ENCODE measurements at regions not wholly inside any gene's neighbourhood (a gene's known extent, or its start where the extent isn't known, plus 50 kb on each side); places are given as distances from the start of the nearest gene placed in this dataset.
"Not testable (repeated sequence)": the region's sequence is repeated elsewhere in the genome, so short reads cannot be mapped to it uniquely, and the experiment has no call there.

- no peak for DNase-seq
Measured at GRCh38 chr2:180829261-180829660, 151.1 kb upstream of the UBE2E3 start.

DNA sequence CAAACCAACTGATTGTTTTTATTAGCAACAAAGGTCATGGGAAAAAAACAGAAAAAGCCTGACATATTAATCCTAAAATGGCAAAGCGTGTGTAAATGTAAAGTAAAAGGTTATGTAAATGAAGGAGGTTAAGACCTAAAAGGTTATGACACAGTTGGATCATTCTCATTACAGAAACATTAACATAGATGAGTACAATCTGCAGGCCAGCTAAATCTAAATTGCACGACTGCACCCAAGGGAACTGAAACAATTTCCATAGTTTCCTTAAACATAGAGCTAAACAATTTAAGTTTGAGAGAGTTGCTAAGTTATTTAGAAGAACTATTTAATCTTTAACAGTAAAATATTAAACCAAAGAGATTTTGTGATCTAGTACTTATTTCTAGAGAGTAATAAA is 151.6 kb upstream of the UBE2E3 start:
- no peak for DNase-seq

DNA sequence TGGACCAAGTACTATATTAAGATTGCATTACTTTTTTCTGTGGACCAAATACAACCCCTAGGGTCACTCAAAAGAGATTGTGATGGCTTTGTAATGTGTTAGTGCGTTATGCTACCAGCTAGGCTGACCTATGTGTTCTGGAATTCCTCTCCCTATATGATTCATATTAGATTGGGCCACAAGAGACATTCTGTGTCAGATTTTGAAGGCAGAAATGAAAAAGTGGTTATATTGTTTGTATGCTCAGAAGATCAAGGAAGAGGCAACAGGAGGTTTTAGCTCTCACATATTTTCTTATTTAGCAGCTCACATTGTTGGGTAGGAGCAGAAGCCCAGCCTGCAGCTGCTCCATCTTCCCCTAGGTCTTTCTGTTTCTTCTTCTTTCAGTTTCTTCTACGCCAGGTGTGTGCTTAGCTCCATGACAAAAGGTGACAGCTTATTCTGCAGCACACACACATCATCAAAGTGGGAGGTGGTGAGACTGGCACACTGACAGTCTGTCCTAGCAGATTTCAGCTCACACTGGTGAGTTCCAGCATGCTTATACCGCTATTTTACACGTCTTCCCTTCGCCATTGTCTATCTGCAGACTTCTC is 156.8 kb upstream of the UBE2E3 start:
- DNase-seq = no peak

DNA sequence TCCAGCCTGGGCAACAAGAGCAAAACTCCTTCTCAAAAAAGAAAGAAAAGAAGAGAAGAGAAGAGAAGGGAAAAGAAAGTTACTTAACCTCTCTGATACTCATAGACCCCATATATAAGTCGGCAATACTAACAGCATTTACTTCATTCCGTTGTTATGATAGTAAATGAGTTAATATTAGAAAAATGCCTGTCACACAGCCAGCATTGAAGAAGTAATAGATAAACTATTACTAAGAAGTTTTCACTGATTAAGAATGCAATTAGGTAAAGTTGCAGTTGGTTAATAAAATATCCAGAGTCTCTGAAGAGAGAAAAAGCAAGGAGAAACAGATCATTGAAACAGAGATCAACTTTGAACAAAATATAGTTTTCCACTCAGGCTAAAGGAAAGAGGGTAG is 161.3 kb upstream of the UBE2E3 start:
- no peak for DNase-seq

DNA sequence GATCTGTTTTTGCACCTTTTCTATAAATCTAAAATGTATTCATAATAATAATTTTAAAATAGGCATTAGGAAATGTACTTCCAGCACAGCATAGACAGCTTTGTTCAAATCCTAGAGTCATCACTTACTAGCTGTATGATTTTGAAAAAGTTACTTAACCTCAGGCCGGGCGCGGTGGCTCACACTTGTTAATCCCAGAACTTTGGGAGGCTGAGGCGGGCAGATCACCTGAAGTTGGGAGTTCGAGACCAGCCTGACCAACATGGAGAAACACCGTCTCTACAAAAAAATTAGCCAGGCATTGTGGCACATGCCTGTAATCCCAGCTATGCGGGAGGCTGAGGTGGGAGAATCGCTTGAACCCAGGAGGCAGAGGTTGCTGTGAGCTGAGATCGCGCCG is 161.7 kb upstream of the UBE2E3 start:
- DNase-seq = not testable (repeated sequence)

GRCh38 chr2:180799141-180799540 is 181.3 kb upstream of the UBE2E3 start:
- DNase-seq = no peak

- no peak for DNase-seq
Measured at GRCh38 chr2:180790891-180791290, 189.5 kb upstream of the UBE2E3 start.

DNA sequence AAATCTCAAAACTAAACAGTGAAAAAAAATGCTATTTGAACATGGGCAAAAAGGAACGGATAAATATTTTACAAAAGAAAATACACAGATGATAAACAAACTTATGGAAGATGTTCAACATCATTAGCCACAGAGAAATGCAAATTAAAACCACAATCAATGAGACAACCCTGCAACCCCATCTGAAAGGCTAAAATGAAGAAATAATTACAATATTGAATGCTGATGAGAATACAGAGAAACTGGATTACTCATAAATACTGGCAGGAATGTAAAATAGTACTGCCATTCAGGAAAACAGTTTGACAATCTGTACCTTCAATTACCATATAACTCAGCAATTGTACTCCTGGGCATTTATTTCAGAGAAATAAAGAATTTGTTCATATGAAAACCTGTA is 193.1 kb upstream of the UBE2E3 start:
- DNase-seq = no peak

- no peak for DNase-seq
Measured at GRCh38 chr2:180781276-180781675, 199.1 kb upstream of the UBE2E3 start.

DNA sequence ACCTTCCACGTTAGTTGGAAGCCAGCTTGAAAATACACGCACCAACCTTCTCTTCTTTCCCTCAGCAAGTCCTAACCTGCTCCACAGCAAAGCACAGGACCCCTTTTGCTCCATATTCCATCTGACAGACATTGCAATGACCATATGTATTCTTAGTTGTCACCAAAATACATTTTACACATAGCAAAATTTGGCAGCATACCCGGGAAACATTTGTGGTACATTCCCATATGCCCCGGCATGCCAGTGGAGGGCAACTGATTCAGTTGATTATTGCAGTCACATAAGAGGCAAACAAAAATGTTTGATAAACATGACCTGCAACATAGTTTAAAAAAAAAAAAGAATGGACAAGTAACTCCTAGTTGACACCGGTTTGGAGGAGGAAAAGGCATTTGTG is 202.1 kb upstream of the UBE2E3 start:
- no peak for DNase-seq

- DNase-seq = no peak
Measured at GRCh38 chr2:180776921-180777320, 203.5 kb upstream of the UBE2E3 start.

DNA sequence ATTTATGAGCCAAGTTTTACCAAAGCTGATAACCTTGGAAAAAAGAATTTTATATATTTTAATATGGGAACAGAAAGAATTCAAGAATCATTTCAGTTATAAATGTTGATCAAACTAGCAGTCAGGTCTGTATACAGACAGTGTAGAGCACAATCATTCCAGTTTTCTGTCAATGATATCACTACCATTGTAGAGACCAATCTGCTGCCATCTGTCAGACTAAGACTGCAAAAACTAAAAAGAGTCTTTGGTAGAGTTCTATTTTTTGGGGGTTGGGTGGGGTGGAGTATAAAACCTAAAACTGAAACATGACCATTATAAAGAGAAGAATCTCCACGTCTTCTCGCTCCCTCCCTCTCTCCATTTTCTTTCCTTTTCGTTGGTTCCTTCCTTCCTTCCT is 204.7 kb upstream of the UBE2E3 start:
- DNase-seq = no peak

GRCh38 chr2:180765316-180765715 is 215.1 kb upstream of the UBE2E3 start:
- not testable (repeated sequence) for DNase-seq

DNA sequence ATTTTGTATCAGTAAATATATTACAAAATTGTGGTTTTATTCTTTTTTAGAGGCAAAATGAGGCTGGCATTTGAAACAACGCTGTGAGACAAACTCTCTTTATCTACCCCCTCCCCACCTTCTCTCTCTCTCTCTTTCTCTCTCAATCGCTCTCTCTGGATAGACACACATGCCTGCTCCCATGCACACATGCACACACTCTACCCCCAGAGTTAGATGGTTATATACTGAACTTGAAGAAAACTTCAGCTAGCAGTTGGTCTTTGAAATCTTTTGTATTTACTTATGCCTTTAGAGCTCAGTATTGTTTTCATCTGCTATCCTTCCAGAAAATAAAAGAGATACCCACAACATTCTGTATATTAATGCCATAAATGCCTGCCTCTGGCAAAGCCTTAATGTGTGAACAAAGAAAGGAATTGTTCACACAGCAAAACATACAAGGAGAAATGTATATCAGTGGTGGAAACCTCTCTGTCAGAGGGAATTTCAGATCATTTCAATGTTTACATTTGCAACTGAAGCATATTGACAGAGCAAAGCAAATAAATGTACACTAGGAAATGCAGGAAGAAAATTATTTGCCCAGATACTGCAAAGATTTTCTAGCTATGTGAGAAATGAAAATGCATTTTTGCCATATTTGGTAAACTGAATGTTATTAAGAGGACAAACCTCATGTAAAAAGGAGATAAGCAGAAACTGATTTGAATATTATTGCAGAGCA is 217.0 kb upstream of the UBE2E3 start:
- DNase-seq = no peak

DNA sequence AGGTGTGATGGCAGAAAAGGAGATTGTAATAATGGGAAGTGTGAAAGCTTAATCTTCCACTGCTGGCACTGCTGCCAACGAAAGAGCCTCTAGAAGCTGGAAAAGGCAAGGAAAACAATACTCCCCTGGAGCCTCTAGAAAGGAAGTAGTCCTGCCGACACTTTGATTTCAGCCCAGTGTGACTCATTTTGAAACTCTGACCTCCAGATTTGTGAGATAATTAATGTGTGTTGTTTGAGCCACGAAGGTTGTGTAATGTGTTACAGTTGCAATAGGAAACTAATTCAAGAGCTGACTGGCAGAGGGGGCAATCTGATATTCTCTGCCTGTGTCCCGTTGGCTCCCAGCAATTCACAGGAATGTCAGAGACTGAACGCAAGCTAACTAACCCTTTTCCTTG is 219.2 kb upstream of the UBE2E3 start:
- no peak for DNase-seq

GRCh38 chr2:180759631-180760030 is 220.8 kb upstream of the UBE2E3 start:
- DNase-seq = no peak

- no peak for DNase-seq
Measured at GRCh38 chr2:180753809-180754761, 226.3 kb upstream of the UBE2E3 start.

- no peak for DNase-seq
Measured at GRCh38 chr2:180751306-180751920, 229.0 kb upstream of the UBE2E3 start.

DNA sequence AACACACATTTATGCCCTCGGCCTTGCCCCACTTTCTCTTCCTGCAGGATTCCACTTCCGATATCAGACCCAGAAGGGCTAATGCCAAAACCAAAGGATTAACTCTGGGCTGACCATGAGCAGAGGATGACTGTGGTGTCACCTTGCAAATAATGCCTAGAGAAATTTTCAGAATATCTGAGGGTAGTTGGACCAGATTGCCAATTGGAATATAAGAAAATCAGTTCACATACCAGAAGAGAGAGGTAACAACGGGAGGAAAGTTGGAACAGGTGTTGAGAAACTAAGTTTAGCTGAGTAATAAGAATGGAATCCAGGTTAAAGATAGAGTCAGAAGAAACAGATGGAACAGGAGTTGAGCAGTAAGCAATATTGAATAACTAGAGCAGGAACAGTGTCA is 232.7 kb upstream of the UBE2E3 start:
- no peak for DNase-seq

DNA sequence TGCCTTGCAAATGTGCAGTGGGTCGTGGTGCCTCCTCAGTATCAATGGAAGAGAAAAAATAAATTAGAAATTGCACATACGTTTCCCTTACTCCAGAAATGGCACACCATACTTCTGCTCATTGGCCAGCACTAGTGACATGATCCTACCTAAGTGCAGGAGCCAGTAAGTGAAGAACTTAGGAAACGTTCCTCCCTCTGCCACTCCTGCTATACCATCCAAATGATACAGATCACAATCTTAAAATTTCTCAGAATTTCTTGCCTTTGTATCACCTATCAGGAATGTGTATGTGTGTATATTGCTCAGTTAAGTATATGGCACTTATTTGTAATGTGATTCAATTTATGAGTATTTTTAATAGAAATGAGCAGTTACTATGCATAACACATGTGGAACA is 237.0 kb upstream of the UBE2E3 start:
- DNase-seq = no peak

GRCh38 chr2:180742801-180743200 is 237.6 kb upstream of the UBE2E3 start:
- DNase-seq = no peak

- DNase-seq = no peak
Measured at GRCh38 chr2:180739070-180739469, 241.3 kb upstream of the UBE2E3 start.

- no peak for DNase-seq
Measured at GRCh38 chr2:180735799-180736198, 244.6 kb upstream of the UBE2E3 start.

Data from activated naive CD4-positive, alpha-beta T cell (primary cell).